Natural killer cell (primary cell): ENCODE measurements at regions not wholly inside any gene's neighbourhood (a gene's known extent, or its start where the extent isn't known, plus 50 kb on each side); places are given as distances from the start of the nearest gene placed in this dataset.

Experiments used
- ATAC-seq, 3 donors: fragments of 150-1000 bp in 2 of 3; fragments of 200-7000 bp in 1 of 3; cut with Tn5 transposase; 1 replicate in 1 of 3; 2 replicates in 2 of 3; pipeline ENCODE4 v1.10.0; 2021; ENCODE audit warnings: mild to moderate bottlenecking in 2 of 3, moderate library complexity in 2 of 3
- DNase-seq, 2 donors: peaks; one replicate each; pipeline versions ENCODE4 v3.0.0 to v3.0.0-alpha.2; 2013 to 2021; ENCODE audit warnings: mixed read lengths in 1 of 2
- H3K27ac ChIP-seq: one replicate; pipeline ENCODE4 v1.5.1; 2013; ENCODE audit warnings: mild to moderate bottlenecking, low read length
- H3K27me3 ChIP-seq: one replicate; pipeline ENCODE4 v1.6.1; 2013; ENCODE audit warnings: low read length; ENCODE audit not compliant: control insufficient read depth, insufficient read depth
- H3K36me3 ChIP-seq: one replicate; pipeline ENCODE4 v1.6.1; 2013; ENCODE audit warnings: low read length; ENCODE audit not compliant: control insufficient read depth, insufficient read depth
- H3K4me1 ChIP-seq: one replicate; pipeline ENCODE4 v1.6.1; 2013; ENCODE audit warnings: low read length; ENCODE audit not compliant: control insufficient read depth, insufficient read depth
- H3K4me3 ChIP-seq: one replicate; pipeline ENCODE4 v1.5.1; 2013; ENCODE audit warnings: low read length
- H3K9me3 ChIP-seq: one replicate; pipeline ENCODE4 v1.6.1; 2013; ENCODE audit warnings: low read length; ENCODE audit not compliant: control insufficient read depth, insufficient read depth
- H3K27ac Mint-ChIP-seq, 2 donors: one replicate each; pipeline ENCODE4 v1.8.0; 2022; ENCODE audit warnings: mild to moderate bottlenecking in 2 of 2, mixed read lengths in 2 of 2, moderate library complexity in 1 of 2
- H3K27me3 Mint-ChIP-seq, 2 donors: one replicate each; pipeline ENCODE4 v1.8.0; 2022; ENCODE audit warnings: low read depth in 2 of 2, mixed read lengths in 2 of 2
- H3K36me3 Mint-ChIP-seq: one replicate; pipeline ENCODE4 v1.8.0; 2022; ENCODE audit warnings: mixed read lengths
- H3K4me1 Mint-ChIP-seq, 2 donors: one replicate each; pipeline ENCODE4 v1.8.0; 2022; ENCODE audit warnings: mixed read lengths in 2 of 2
- H3K4me3 Mint-ChIP-seq: one replicate; pipeline ENCODE4 v1.8.0; 2022; ENCODE audit warnings: mild to moderate bottlenecking, moderate library complexity, mixed read lengths
- H3K9me3 Mint-ChIP-seq, 2 donors: one replicate each; pipeline ENCODE4 v1.8.0; 2022; ENCODE audit warnings: mixed read lengths in 2 of 2
- WGBS: methylation state at CpG from one replicate; pipeline ENCODE4 v1.1.7; 2013; ENCODE audit warnings: missing lambda C conversion rate; ENCODE audit not compliant: insufficient coverage; 5-methylcytosine and 5-hydroxymethylcytosine counted together
- intact Hi-C: fragments of 100-400 bp; cut with micrococcal nuclease; formaldehyde crosslinking; loops from one replicate; pipeline ENCODE4 v1.14.2; 2022
- TF ChIP-seq, protein P1 (sequence below): fragments of 200-600 bp; IDR thresholded peaks from one replicate; pipeline ENCODE4 v1.8.0; 2022; ENCODE audit warnings: antibody characterized with exemption

DNA sequence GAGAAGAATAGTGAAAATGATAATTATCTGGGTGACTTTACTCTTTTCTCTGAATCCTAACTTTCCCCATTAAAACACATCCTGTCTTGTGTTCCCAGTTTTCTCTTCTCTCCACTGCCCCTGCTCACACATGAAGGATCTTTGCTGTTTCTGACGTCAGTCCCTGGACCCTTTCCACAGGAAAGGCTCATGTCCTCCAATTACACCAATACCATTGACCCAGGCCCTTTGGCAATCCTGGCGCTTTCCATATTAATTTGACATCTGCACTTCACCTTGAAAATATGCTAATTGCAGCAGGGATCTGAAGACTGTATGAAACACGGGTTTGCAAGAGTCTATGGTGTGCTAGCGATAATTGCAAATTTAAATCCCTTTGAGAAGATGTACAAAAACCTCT, 170.2 kb upstream of the GOT2 start:
- H3K9me3 ChIP-seq: no peaks in the 10 kb centered on the region
- intact Hi-C loops: no loop called here

DNA sequence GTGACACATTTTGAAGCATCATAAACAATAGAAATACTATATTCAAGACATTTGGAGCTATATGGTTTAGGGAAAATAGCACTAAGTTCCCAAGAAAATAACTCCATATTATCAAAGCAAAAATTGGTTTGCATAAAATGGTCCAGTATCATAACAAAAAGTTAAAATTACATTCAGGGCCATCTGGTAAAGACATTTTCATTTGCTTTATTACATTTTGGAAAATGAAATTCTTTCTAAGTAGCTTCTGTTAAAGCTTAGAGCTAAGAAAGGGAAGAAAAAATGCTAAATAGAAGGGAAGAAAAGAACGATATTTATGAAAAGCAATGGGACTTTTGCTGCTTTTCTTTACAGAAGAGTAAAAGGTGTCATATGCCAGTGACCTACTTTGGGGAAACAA, 155.4 kb upstream of the GOT2 start:
- Mint-ChIP-seq H3K36me3 (no peaks in the 10 kb centered on the region), H3K9me3 (peaks cover 7 to 12% of the 10 kb centered on the region in 2 donors), H3K27me3 (no peaks in the 10 kb centered on the region), H3K4me1 (peaks cover 0 to 13% of the 10 kb centered on the region in 2 donors), H3K4me3 (no peak overlapping the region), H3K27ac (no peak overlapping the region)
- Histone ChIP-seq H3K36me3 (no peaks in the 10 kb centered on the region), H3K27me3 (no peaks in the 10 kb centered on the region), H3K4me1 (peaks cover 5% of the 10 kb centered on the region), H3K9me3 (peaks cover 7% of the 10 kb centered on the region), H3K27ac (no peak overlapping the region), H3K4me3 (no peak overlapping the region)
- intact Hi-C loops: no loop called here
- WGBS: 44% methylated on average over 1 of the region's 1 CpG
- TF ChIP-seq, protein P1, sequence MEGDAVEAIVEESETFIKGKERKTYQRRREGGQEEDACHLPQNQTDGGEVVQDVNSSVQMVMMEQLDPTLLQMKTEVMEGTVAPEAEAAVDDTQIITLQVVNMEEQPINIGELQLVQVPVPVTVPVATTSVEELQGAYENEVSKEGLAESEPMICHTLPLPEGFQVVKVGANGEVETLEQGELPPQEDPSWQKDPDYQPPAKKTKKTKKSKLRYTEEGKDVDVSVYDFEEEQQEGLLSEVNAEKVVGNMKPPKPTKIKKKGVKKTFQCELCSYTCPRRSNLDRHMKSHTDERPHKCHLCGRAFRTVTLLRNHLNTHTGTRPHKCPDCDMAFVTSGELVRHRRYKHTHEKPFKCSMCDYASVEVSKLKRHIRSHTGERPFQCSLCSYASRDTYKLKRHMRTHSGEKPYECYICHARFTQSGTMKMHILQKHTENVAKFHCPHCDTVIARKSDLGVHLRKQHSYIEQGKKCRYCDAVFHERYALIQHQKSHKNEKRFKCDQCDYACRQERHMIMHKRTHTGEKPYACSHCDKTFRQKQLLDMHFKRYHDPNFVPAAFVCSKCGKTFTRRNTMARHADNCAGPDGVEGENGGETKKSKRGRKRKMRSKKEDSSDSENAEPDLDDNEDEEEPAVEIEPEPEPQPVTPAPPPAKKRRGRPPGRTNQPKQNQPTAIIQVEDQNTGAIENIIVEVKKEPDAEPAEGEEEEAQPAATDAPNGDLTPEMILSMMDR: no peak
- no peak for ATAC-seq
- no peak for DNase-seq

More for the DNA sequence above, 170.2 kb upstream of the GOT2 start:
- no peaks in the 10 kb centered on the region for H3K27me3 ChIP-seq
- H3K27ac ChIP-seq: no peak overlapping the region
- Mint-ChIP-seq H3K4me1 (no peaks in the 10 kb centered on the region), H3K4me3 (no peak overlapping the region), H3K27ac (no peak overlapping the region), H3K27me3 (peaks cover 0 to 8% of the 10 kb centered on the region in 2 donors), H3K9me3 (peaks cover 3 to 5% of the 10 kb centered on the region in 2 donors), H3K36me3 (no peaks in the 10 kb centered on the region)
- TF ChIP-seq, protein P1: no peak
- no peaks in the 10 kb centered on the region for H3K36me3 ChIP-seq
- H3K4me1 ChIP-seq: no peaks in the 10 kb centered on the region
- DNase-seq: no peak
- no peak for ATAC-seq
- WGBS: 93% methylated on average over 3 of the region's 4 CpGs
- no peak overlapping the region for H3K4me3 ChIP-seq

DNA sequence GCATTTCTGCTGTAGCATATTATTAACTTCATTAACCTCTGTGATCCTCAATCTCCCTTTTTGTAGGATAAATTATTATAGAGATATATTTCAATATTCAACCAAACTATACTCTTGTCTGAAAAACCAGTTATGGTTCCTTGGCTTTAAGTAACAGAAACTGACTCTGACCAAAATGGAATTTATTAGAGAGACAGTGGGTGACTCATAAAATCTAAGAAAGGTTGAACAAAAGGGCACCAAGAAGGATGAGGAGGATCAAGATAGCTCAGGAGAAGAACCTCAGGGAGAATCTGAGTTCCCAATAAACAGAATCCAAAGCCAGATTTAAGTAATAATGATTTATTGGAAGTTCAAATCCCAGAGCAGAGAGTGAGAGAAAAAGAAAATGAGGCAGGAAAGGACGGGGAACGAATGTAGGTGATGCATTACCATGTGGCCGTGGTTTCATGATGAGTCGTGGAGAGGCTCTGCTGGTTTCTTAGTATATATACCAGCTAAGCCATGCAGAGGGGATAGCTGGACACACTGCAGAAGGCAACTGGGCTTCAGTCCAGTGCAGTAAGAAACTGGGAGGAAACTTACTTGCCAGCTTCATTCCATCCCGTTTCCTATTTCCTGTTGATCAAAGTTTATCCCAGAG, 151.5 kb upstream of the GOT2 start:
- no peaks in the 10 kb centered on the region for H3K36me3 Mint-ChIP-seq
- Histone ChIP-seq H3K27me3 (no peaks in the 10 kb centered on the region), H3K27ac (no peak overlapping the region), H3K4me1 (peaks cover 7% of the 10 kb centered on the region), H3K9me3 (no peaks in the 10 kb centered on the region), H3K4me3 (no peak overlapping the region), H3K36me3 (no peaks in the 10 kb centered on the region)
- WGBS: 75% methylated on average over 5 of the region's 5 CpGs
- H3K9me3 Mint-ChIP-seq: peaks cover 0 to 3% of the 10 kb centered on the region in 2 donors
- intact Hi-C loops: no loop called here
- ATAC-seq (no peak), DNase-seq (no peak)
- peaks cover 10 to 16% of the 10 kb centered on the region in 2 donors for H3K4me1 Mint-ChIP-seq
- H3K27me3 Mint-ChIP-seq: no peaks in the 10 kb centered on the region
- H3K4me3 Mint-ChIP-seq: no peak overlapping the region
- TF ChIP-seq, protein P1: no peak
- H3K27ac Mint-ChIP-seq: no peak overlapping the region

DNA sequence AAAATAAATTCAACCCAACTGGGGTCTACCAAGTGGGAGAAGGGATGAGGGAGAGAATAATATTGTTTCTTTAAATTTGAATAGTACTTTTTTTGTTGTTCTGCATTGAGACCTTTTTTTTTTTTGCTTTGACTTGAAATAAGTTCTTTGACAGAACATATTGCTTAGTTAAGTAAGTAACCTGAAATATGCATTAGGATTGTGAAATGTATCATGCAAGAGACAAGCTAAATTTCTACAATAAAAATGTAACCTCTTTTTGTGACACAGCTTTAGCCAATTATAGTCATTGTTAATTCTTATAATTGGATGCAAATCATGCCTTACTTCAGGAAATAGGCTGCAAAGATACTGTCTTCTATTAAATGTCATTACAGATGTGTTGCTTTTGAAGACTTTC, 150.0 kb upstream of the GOT2 start:
- Mint-ChIP-seq H3K27me3 (no peaks in the 10 kb centered on the region), H3K4me1 (peaks cover 10 to 16% of the 10 kb centered on the region in 2 donors), H3K9me3 (peaks cover 0 to 5% of the 10 kb centered on the region in 2 donors), H3K4me3 (no peak overlapping the region), H3K27ac (no peak overlapping the region), H3K36me3 (no peaks in the 10 kb centered on the region)
- Histone ChIP-seq H3K27me3 (no peaks in the 10 kb centered on the region), H3K36me3 (no peaks in the 10 kb centered on the region), H3K9me3 (no peaks in the 10 kb centered on the region), H3K4me3 (no peak overlapping the region), H3K27ac (no peak overlapping the region), H3K4me1 (peaks cover 7% of the 10 kb centered on the region)
- intact Hi-C loops: no loop called here
- DNase-seq (no peak), ATAC-seq (no peak)
- TF ChIP-seq, protein P1: no peak
